GM20000 (cell line): ENCODE measurements at regions not wholly inside any gene's neighbourhood (a gene's known extent, or its start where the extent isn't known, plus 50 kb on each side); places are given as distances from the start of the nearest gene placed in this dataset.

Source experiments
- DNase-seq: peaks from one replicate; pipeline ENCODE4 v3.0.0; 2012; ENCODE audit warnings: low spot score
- TF ChIP-seq, protein P1 (sequence below): IDR thresholded peaks from 2 replicates; pipeline ENCODE4 v1.5.1; 2012; ENCODE audit warnings: mild to moderate bottlenecking, control low read depth; ENCODE audit errors: extremely low read depth, missing control alignments

- TF ChIP-seq, protein P1, sequence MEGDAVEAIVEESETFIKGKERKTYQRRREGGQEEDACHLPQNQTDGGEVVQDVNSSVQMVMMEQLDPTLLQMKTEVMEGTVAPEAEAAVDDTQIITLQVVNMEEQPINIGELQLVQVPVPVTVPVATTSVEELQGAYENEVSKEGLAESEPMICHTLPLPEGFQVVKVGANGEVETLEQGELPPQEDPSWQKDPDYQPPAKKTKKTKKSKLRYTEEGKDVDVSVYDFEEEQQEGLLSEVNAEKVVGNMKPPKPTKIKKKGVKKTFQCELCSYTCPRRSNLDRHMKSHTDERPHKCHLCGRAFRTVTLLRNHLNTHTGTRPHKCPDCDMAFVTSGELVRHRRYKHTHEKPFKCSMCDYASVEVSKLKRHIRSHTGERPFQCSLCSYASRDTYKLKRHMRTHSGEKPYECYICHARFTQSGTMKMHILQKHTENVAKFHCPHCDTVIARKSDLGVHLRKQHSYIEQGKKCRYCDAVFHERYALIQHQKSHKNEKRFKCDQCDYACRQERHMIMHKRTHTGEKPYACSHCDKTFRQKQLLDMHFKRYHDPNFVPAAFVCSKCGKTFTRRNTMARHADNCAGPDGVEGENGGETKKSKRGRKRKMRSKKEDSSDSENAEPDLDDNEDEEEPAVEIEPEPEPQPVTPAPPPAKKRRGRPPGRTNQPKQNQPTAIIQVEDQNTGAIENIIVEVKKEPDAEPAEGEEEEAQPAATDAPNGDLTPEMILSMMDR: no peak
- DNase-seq: peak; percentile 25
Observed at GRCh38 chr4:112807083-112807482, 170.1 kb downstream of the LARP7 start.

- TF ChIP-seq, protein P1: no peak
- no peak for DNase-seq
Observed at GRCh38 chr4:112808001-112808400, 171.1 kb downstream of the LARP7 start.

GRCh38 chr4:112813790-112814189 lies 176.8 kb downstream of the LARP7 start:
- TF ChIP-seq, protein P1: no peak
- DNase-seq: peak; percentile 40

DNA sequence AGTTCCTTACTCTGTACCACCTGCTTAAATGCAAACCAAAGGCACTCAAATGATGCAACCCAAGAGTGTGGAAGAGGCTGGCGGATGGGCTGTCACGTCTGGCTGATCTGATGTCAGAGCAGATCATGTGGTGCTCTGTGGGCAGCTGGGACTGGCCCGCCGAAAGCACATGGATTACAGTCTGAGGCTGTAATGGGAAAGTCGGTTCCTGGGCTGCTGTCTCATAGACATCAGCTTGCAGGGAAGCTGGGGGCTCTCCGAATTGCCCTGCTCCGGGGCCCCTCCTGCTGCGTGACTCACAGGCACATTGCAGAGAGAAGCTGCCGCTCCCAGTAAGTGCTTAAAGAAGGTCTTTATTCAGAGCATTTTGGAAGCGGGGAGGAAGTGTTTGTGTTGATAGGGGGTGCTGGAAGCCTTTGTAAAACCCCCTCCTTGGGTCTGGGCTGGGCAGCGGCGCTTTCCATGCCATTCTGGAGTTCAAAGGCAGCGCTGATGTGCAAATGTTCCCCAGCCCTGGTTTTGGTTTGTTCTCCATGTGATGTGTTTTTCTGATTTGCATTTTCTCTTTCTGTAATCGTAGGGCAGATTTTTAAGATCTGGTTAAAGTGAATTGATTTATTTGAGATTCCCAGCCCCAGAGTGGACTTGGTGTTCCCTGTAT lies 181.1 kb downstream of the LARP7 start:
- peak; percentile 85 for DNase-seq
- TF ChIP-seq, protein P1: no peak

DNA sequence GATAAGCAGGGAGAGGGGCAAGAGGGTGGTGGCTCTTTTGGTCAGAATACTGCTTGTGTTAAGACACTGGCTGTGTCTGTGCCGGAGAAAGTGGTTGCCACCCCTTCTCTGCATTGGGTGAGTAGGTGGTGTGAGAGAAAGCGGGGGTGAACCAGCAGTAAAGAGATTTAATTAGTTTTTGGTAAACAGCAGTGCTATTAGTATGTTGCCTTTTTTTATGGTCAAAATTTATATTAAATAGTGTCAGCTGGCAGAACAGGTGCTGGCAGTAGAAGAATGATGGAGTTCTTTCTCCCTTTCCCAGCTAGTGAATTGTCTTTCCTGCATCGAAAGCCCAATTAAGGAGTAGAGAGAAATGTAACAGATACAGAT lies 181.6 kb downstream of the LARP7 start:
- TF ChIP-seq, protein P1: no peak
- DNase-seq: peak; percentile 39

GRCh38 chr4:112819729-112820128 lies 182.8 kb downstream of the LARP7 start:
- no peak for DNase-seq
- TF ChIP-seq, protein P1: no peak

DNA sequence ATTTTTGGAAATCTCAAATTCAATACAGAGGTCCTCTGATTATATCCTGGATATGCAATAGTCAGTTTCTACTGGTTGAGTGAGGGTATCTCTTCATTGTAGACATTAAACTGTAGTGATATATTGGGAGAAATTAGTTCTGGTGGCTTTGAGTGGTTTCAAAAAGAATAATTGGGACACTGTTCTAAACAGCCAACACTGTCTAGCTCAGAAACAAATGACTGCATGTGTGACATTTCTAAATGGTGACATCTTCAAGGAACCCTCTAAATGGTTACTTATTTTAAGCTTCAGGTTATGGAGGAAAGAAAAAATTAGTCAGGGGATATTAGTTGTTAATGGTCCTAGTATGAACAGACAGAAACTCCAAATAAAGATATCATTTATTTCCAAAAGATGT lies 186.2 kb downstream of the LARP7 start:
- TF ChIP-seq, protein P1: no peak

More for the DNA sequence above, 186.2 kb downstream of the LARP7 start:
- DNase-seq: no peak
